ENCODE measurements at regions not wholly inside any gene's neighbourhood (a gene's known extent, or its start where the extent isn't known, plus 50 kb on each side); places are given as distances from the start of the nearest gene placed in this dataset.

DNA sequence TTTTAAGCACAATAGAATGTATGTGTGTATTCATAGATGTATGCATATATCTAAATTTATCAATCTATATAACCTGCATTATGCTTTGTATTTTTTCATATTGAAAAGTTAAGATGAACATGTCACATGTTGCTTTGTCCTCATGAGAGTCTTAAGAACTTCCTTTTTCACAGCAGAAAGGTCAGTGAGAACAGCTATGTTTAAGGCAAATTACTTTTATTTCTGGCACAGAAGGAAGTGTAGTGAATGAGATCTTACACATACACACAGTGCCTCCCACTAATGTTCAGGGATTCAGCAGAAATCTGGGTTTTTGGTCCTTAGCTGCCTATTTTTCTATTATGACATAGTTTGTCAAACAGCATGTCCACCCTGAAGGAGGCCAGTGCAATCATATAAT lies 134.8 kb downstream of the TMEM26 start:
- no peak for DNase-seq (ENCODE audit: low spot score)

DNA sequence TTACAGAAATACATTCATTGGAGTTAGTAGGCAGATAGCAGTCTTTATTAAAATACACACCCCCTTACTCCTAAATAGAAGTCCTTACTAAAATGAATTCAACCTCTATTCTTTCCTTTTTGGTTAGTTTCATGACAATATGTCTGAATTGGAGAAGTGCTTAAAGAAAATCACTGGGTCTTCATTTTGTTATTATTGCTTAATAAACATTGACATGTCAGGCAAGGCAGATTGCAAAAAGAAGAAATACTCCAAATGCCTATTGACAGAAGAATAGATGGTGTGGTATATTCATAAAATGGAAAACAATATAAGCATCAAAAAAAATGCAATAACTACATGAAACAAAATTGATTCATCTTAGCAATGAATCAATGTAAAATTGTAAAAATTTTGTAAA lies 135.5 kb downstream of the TMEM26 start:
- no peak for DNase-seq (ENCODE audit: low spot score)

DNA sequence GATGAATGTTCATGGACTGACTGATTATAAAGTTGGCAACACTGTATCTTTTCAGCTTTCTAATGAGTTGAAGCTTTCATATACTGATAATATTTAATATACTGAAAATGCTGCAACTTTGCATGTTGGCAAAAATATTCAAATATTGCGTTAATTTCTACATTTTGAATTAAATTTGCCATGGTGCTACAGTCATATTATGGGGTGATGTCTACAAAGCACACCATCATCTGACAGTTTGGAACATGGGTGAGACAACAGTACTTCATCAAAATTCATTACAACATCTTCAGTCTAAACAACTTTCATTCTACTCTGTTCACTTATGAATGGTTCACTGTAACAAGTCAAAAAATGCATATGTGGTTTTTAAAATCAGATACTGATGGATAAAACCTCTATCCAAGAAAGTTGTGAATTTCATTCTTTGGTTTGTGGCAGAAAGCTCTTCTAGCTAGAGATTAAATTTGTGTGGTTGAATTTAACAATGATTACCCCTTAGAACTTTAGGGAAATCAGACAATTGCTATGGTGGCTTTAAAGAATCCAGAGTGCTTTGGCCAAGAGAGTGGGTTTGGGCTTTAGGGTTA lies 136.4 kb downstream of the TMEM26 start:
- no peak for DNase-seq (ENCODE audit: low spot score)

DNA sequence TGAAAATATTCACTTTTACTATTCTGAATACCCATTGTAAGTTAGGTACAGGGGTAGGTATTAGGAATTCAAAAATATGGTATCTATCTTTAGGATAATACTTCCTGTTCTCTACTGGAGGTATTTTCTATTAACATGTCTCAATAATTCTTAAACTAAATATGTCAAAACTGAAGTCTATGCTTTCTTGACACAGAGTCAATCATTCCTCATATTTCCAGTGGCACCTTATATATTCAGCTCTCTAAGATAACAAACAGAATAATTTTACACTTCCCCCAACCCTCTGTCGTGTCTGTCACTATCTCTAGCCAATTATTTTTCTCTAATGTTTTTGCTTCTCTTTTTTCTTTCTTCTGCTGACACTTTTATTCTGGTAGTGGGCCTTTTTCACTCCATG lies 138.9 kb downstream of the TMEM26 start:
- DNase-seq (ENCODE audit: low spot score): no peak

DNA sequence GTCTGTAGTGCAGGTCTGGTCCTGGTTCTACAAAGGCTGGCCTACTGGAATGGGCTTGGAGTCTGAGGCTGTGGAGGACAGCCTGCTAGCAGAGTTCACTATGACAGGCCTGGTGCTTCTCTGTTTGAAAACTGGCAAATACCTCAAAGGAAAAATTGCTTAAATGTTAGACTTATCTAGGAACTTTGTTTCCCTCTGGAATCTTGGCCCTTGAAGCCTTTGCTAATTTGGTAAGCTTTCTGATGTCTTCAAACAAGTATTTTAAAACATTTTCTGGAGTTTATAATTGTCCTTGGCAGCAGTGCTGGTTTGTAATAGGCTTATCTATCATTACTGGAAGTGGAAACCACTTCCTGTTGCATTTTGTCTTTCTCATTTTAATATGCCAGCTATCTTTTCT lies 139.7 kb downstream of the TMEM26 start:
- peak; percentile 49 for DNase-seq (ENCODE audit: low spot score)

DNA sequence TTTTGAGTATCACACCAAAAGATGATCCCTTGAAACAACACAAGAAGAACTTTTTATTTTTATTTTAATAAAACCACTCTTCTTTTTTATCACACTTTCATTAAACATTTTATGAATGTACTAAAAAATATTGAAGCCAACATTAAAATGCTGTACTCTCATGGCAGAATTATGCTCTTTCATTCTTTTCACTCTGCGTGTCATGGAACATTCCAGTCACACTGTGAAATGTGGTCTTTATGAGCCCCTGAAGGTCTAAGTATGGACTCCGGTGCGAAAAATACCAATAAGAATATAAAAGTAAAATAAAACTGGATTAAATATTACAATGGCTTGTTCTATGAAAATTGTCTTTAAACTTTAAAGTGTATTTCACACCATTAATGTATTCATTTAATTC lies 148.4 kb downstream of the TMEM26 start:
- no peak for DNase-seq (ENCODE audit: low spot score)

DNA sequence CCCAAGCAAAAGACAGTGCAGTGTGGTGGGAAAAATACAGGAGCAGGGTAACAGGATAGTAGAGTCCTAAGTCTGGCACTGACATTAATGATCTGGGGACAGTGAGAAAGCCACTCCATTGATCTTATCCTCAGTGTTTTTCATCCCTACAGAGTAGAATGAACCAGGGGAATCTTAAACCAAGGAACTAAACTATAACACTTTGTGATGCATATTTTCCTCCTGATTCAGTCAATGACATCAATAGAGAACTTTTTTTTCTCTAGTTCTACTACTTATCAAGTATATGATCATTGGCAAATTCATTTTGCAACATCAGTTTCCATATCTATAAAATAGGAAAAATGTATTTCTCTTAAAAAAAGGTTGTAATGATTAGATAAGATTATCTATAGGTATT lies 151.1 kb downstream of the TMEM26 start:
- no peak for DNase-seq (ENCODE audit: low spot score)

DNA sequence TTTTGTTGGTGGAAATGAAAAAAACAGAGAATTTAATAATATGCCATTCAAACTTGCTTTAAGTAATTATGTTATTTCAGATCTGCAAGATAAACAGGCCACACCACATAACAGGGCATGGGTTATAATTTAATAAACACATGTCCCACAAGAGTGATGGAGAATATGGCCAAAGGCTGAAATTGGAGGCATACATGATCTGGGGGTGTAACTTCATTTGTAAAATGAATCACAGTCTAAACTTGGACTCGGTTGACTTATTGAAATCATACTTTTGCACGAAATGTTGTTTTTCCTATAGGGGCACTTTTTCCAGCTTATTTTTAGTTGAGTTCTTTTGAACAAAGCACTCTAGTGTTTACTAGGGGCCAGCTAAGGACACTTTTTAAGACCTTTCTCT lies 151.6 kb downstream of the TMEM26 start:
- no peak for DNase-seq (ENCODE audit: low spot score)

DNA sequence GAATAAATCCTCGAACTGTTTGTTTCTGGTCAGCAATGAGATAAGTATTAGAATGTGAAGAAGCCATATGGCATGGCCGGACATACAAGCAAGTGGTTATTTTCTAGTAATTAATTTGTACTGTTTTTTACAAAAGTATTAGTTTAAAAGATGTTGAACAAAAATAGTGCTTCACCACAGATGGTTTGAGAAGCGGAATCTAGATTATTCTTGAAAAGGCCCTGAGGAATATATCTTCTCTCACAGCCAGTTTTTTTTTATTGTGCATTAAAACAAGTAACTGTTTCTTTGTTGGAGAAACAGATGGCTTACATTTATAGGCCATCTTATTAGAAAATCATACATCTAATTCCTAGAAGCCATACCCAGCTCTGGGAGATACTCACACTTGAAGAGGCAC lies 153.3 kb downstream of the TMEM26 start:
- DNase-seq (ENCODE audit: low spot score): no peak

DNA sequence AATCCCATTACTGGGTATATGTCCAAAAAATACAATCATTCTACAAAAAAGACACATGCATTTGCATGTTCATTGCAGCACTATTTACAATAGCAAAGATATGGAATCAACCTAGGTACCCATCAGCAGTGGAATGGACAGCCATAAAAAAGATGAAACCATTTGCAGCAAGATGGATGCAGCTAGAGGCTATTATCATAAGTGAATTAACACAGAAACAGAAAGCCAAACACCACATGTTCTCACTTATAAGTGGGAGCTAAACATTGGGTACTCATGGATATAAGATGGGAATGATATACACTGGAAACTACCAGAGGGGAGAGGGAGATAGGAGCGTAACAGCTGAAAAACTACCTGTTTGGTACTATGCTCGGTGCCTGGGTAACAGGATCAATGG lies 154.0 kb downstream of the TMEM26 start:
- no peak for DNase-seq (ENCODE audit: low spot score)

DNA sequence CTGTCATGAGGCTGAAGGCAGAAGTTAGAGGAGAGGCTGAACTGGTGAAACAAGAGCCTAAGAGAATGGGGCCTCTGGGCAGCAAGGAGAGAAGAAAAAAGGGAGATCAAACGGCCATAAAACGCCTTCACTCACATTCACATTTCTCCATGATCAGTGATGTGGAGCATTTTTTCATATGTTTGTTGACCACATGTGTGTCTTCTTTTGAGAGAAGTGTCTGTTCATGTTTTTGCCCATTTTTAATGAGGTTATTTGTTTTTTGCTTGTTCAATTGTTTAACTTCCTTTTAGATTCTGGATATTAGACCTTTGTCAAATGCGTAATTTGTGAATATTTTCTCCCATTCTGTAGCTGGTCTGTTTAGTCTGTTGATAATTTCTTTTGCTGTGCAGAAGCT lies 155.0 kb downstream of the TMEM26 start:
- no peak for DNase-seq (ENCODE audit: low spot score)

DNA sequence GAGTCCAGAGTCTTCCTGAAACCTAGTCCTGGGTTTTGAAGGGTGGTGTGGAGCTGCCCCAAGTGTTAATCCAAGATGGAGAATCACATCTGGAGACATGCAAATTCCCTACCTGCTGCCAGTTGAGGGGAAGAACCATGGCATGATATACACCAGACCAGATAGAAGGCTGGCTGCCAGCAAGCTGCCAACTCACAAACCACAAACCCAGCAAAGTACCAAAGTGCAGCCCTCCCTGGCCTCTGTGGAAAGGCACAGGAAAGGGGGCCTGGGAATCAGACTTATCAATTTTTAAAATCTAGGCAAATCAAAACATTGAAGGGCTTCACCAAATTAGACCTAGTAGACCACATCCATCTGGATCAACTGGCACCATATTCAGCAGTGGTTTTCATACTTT lies 157.0 kb downstream of the TMEM26 start:
- no peak for DNase-seq (ENCODE audit: low spot score)

DNA sequence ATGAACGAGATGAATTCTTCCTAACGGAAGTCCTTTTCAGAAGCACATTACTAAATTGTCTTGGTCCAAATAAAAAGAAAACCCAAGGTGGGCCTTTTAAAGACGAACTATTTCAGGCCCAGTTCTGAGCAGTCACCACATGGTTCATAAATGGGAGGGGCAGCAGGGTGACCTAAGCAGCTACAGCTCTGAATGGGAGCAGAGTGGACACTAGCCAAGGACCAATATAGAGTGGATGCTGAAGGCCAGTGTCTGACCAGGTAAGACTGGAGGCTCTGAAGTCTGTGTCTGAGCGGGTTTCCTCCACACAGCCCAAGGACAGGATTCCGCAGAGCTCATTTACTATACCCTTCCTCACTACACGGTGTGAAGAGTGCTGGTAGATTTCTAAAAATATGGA lies 159.1 kb downstream of the TMEM26 start:
- no peak for DNase-seq (ENCODE audit: low spot score)

DNA sequence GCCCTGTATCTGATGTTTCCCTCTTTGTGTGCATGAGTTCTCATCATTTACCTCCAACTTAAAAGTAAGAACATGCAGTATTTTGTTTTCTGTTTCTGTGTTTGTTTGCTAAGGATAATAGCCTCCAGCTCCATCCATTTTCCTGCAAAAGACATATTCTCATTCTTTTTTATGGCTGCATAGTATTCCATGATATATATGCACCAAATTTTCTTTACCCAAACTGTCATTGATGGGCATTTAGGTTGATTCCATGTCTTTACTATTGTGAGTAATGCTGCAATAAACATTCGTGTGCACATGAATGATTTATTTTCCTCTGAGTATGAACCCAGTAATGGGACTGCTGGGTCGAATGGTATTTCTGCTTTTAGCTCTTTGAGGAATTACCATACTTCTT lies 163.4 kb downstream of the TMEM26 start:
- no peak for DNase-seq (ENCODE audit: low spot score)

DNA sequence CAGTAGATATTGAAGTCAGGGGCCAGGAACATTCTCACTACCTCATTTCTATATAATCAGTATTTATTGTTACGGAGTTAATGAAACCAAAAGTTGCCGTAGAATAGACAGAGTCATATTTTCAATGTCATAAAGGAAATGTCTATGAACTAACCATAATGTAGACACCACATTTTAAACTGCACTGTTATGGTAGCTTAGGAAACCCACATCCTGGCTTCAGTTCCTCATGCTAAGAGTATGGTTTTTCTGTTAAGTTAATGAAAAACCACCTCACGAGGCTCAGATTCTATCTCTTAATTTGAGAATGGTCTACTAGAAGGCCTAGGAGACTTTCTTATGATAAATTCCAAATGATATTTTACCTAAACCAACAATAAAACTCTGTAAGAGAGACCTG lies 166.5 kb downstream of the TMEM26 start:
- DNase-seq (ENCODE audit: low spot score): no peak

DNA sequence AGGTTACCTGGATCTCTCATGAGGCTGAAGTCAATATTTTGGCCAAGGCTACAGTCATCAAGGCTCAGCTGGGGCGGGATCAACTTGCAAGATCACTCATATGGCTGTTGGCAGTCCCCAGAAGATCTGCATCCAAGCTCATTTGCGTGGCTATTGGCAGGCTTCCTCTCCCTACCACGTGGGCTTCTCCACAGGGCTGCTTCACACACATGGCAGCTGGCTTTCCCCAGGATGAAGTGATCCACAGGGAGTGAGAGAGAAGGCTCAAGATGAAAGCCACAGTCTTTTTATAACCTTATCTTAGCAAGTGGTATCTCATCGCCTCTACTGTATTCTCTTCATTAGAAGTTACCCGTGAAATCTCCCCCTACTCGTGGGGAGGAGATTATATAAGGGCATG lies 167.4 kb downstream of the TMEM26 start:
- DNase-seq (ENCODE audit: low spot score): no peak

DNA sequence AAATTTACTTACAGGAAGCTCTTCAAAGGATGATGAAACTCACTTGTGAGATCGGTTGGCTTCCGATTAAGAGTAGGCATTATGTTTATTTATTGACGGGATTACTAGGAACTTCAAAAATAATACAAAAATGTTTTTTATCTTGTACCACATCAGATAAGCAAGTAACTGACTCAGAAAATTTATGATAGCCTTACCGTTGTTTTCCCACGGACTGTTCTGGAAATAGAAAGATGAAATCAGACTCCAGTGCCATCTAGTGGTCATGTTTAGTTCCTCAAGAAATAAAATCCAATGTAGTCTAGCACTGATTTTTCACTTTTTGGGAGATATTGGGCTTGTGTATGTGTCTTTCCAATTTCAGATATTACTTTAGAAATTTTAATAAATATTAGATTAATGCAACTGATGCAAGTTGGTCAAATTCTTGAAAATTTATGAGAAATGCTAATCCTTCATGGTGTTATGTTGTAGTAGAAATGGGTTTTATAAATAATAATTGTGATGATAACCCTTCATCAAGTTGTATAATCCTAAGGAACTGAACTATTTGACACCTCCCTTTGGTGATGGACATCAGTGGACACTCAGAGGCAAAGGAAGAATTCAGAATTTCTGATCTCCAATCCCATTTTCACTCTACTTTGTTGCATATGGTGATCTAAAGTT lies 168.8 kb downstream of the TMEM26 start:
- peak; percentile 92 for DNase-seq (ENCODE audit: low spot score)

DNA sequence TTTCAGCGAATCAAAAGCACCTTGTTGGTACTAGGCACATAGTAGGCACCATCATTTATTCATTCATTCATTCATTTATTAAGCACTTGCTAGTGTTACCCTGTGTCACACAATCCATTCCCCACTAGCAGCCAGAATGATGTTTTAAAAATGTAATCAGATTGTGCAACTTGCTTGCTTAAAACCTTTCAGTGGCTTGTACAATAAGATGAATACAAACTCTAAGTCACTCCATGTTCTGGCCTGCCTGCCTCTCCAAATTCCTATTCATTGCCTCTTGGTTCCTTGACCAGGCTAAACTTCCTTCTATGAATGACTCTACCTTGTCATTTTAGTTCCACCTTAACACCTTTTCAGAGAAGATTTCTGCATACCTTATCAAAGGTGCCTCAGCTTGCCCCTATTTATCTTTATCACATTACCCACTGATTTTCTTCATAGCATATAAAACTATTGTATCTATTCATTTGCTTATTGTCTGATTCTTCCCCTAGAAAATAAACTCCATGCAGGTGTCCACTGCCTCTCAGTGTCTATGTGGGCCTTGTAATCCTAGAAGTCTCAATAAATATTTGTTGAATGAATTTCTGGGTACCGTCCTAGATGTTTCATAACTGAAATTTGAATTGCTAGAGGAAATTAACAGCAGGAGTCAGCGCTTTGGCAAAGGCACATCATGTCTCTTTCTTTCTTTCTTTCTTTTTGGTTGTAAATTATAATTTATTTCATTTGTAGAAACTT lies 169.5 kb downstream of the TMEM26 start:
- no peak for DNase-seq (ENCODE audit: low spot score)

DNA sequence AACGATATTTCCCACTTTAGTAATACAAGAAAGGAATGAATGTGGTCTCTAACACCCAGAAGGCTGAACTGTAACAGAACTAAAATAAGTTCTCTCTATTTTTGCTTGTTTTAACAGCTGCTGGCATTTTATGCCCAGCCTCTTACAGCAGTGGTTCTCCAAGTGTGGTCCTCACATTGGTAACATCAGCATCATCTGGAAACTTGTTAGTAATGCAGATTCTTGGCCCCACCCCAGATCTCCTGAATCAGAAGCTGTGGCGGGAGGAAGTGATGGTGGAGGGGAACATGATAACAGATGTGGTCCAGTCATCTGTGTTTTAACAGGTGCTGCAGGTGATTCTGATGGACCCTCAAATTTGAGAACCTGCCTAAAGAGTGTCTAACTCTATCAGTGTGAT lies 170.1 kb downstream of the TMEM26 start:
- DNase-seq (ENCODE audit: low spot score): no peak

DNA sequence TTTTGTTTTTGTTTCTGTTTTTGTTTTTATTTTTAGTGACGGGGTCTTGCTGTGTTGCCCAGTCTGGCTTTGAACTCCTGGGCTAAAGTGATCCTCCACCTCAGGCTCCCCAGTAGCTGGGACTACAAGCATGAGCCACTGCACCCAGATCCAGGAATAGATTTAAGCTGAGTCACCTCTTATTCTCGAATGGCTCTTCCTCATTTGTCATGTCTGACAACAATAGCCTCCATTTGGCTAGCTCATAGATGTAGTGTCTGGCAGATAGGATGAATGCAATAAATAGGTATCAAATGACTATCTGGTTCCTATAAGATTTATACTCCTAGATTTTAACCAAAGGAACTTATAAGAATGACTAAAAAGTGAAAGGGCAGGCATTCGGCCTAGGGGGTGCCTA lies 172.9 kb downstream of the TMEM26 start:
- no peak for DNase-seq (ENCODE audit: low spot score)

DNA sequence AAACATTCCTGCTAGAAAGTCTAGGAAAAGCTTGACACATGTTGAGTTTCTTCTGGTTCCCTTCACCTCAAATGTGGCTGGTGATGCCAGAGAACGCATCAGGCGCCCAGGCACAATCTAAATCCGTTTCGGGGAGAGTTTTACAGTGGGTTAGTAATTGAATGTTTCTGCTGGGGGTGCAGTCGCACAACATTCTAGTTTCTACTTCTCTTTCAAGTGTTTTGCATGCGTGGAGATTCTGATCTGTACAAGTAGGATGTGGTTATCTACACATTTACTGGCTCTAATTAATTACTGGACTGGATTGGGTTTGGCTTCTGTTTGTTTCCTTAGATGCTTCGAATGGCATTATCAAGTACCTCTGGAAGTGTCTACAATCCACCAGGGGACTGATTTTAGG lies 173.8 kb downstream of the TMEM26 start:
- no peak for DNase-seq (ENCODE audit: low spot score)

DNA sequence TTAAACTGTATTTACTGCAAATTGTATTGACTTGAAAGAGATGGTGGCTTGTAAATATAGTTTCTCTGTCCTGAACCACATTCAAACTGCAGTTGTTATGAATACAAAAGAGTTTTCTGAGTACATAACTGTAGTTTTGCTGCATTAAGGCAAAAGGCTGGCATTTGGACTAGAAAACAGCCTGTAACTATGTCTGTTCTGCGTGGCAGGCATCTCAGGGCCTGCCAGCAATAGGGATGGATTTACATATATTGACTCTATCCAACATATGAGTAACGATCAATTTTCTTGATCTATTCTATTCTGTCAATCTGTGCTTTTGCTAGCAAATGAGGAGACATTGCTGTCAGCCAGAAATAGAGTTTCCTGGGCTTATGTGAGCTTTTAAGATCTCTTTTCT lies 174.6 kb downstream of the TMEM26 start:
- no peak for DNase-seq (ENCODE audit: low spot score)

DNA sequence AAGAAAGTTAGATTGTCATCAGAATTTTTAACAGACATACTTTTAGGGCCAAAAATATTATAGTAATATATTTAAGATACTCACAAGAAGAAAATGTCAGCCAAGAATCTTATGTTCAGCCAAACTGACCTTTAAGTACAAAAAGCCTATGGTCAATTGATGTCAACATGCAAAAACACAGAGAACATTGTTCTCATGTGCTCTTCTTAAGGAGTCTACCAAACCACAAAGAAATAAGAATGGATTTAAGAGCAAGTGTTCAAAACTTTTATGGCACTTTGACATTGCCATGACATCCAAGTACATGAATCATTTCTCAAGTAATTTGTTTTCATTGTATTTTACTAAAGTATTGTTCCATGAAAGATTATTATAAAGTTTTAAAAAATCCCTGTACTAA lies 180.4 kb downstream of the TMEM26 start:
- DNase-seq (ENCODE audit: low spot score): no peak
